ENCODE measurements at regions not wholly inside any gene's neighbourhood (a gene's known extent, or its start where the extent isn't known, plus 50 kb on each side); places are given as distances from the start of the nearest gene placed in this dataset.

- FAIRE-seq = no peak
- no peak for TF ChIP-seq TAF1 (IDR thresholded peaks at IDR 0.05; ENCODE audit: borderline replicate concordance, low read depth, low read length)
- TF ChIP-seq POLR2AphosphoS5 (IDR thresholded peaks at IDR 0.05; ENCODE audit: low read depth, low read length) = no peak
Measured at GRCh38 chr9:88740844-88741243, 205.9 kb downstream of the NXNL2 start.

DNA sequence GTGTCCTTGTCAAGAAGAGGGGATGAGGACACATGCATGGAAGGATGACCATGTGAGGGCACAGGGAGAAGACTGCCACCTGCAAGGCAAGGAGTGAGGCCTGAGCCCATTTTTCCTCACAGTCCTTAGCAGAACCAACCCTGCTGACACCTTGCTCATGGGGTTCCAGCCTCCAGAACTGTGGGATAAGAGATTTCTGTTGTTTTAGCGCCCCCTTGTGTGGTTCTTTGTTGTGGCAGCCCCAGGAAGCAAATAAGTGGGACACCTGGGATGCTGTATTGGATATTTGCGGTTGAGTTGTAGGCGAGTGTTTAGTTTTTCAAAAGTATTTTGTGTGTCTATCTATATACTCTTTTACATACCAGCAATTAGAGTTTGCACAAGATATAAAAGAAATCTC lies 206.4 kb downstream of the NXNL2 start:
- no peak for FAIRE-seq
- TF ChIP-seq POLR2AphosphoS5 (IDR thresholded peaks at IDR 0.05; ENCODE audit: low read depth, low read length) (no peak), TAF1 (IDR thresholded peaks at IDR 0.05; ENCODE audit: borderline replicate concordance, low read depth, low read length) (no peak), POLR2A (IDR thresholded peaks at IDR 0.05; ENCODE audit: low read depth, low read length) (no peak)
- DNase-seq (ENCODE audit: insufficient read length) = no peak

More at GRCh38 chr9:88740844-88741243, 205.9 kb downstream of the NXNL2 start:
- no peak for DNase-seq (ENCODE audit: insufficient read length)

DNA sequence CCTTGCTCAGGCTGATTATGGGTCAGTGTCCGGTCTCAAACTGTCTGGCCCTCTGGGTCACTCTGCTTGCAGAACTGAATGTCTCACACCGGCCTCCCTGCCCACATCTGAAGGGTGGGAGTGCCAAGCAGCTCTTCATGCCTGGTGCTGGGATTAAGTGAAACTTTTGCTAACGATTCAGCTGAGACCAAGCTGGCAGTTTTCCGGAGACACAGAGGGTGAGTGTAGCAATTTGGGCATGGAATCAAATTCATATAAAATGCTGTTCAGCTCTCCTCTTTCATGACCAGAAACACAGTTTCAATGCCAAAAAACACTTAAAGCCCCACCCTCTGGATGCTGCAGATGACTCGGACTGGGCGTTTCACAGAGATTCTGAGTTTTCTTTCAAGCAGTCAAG lies 207.5 kb downstream of the NXNL2 start:
- DNase-seq (ENCODE audit: insufficient read length) (no peak), FAIRE-seq (no peak)
- no peak for TF ChIP-seq POLR2AphosphoS5 (IDR thresholded peaks at IDR 0.05; ENCODE audit: low read depth, low read length)
- TF ChIP-seq TAF1 (IDR thresholded peaks at IDR 0.05; ENCODE audit: borderline replicate concordance, low read depth, low read length) = no peak
- no peak for TF ChIP-seq POLR2A (IDR thresholded peaks at IDR 0.05; ENCODE audit: low read depth, low read length)

DNA sequence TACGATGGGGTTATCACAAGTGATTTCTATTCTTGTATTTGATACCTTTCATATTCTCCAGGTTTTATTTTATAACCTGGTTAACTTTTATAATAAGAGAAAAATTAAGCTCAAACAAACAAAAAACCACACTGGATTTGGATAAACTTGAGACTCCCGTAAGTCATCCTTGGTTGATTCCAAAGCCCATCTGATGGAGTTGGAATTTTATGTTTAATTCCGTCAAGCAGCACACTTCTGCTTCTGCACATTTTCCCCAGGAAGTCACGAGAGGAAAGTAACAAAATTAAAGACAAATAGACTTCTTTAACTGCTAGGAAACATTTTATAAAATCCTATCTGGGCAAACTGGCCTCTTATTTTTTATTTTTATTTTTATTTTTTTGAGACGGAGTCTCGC lies 207.9 kb downstream of the NXNL2 start:
- DNase-seq (ENCODE audit: insufficient read length) (no peak), FAIRE-seq (no peak)
- TF ChIP-seq TAF1 (IDR thresholded peaks at IDR 0.05; ENCODE audit: borderline replicate concordance, low read depth, low read length) = no peak
- no peak for TF ChIP-seq POLR2AphosphoS5 (IDR thresholded peaks at IDR 0.05; ENCODE audit: low read depth, low read length)
- TF ChIP-seq POLR2A (IDR thresholded peaks at IDR 0.05; ENCODE audit: low read depth, low read length) = no peak

DNA sequence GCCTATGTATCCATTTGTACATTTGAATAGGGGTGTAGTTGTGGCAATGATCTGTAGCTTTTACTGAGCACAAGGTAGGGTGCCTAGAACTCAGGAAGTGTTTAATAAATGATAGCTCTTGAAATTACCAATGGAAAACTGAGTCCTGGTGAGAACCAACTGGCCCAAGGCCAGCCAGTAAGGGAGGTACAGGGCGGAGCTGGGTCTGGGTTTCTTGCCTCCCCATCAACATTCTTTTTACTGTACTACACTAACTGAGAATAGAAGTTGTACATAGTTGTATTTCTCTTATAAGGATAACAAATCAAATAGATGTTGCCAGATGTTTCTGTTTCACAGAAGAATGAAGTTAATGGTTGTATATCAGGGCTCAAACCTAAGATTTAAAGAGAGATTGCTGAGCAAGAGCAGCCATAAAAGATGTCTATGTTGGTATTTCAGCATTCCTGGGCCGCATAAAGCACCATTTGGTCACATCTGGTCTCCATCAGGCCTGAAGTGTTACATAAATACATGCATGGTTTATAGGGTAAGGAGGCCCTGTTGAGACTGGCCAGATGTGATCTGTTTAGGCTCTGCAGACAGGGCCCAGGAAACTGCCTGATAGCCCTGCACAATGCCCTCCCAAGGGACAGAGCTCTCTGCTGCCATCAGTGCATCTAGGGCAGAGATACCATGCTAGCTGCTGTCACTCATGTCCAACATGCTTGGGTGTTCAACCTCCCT lies 210.5 kb downstream of the NXNL2 start:
- no peak for DNase-seq (ENCODE audit: insufficient read length)
- FAIRE-seq = no peak
- TF ChIP-seq POLR2AphosphoS5 (IDR thresholded peaks at IDR 0.05; ENCODE audit: low read depth, low read length) (no peak), TAF1 (IDR thresholded peaks at IDR 0.05; ENCODE audit: borderline replicate concordance, low read depth, low read length) (no peak), POLR2A (IDR thresholded peaks at IDR 0.05; ENCODE audit: low read depth, low read length) (no peak)

- TF ChIP-seq POLR2AphosphoS5 (IDR thresholded peaks at IDR 0.05; ENCODE audit: low read depth, low read length) (no peak), TAF1 (IDR thresholded peaks at IDR 0.05; ENCODE audit: borderline replicate concordance, low read depth, low read length) (no peak)
- DNase-seq (ENCODE audit: insufficient read length) (no peak), FAIRE-seq (no peak)
Measured at GRCh38 chr9:88746029-88746742, 211.2 kb downstream of the NXNL2 start.

GRCh38 chr9:88746743-88747398 lies 211.9 kb downstream of the NXNL2 start:
- DNase-seq (ENCODE audit: insufficient read length) = no peak
- TF ChIP-seq POLR2A (IDR thresholded peaks at IDR 0.05; ENCODE audit: low read depth, low read length) = no peak
- FAIRE-seq = no peak

- FAIRE-seq = no peak
- DNase-seq (ENCODE audit: insufficient read length) = no peak
- TF ChIP-seq POLR2A (IDR thresholded peaks at IDR 0.05; ENCODE audit: low read depth, low read length) = no peak
- TF ChIP-seq POLR2AphosphoS5 (IDR thresholded peaks at IDR 0.05; ENCODE audit: low read depth, low read length) = no peak
- TF ChIP-seq TAF1 (IDR thresholded peaks at IDR 0.05; ENCODE audit: borderline replicate concordance, low read depth, low read length) = no peak
Measured at GRCh38 chr9:88747768-88748167, 212.8 kb downstream of the NXNL2 start.

GRCh38 chr9:88748566-88749261 lies 213.7 kb downstream of the NXNL2 start:
- FAIRE-seq (no peak), DNase-seq (ENCODE audit: insufficient read length) (no peak)
- TF ChIP-seq TAF1 (IDR thresholded peaks at IDR 0.05; ENCODE audit: borderline replicate concordance, low read depth, low read length) (no peak), POLR2AphosphoS5 (IDR thresholded peaks at IDR 0.05; ENCODE audit: low read depth, low read length) (no peak), POLR2A (IDR thresholded peaks at IDR 0.05; ENCODE audit: low read depth, low read length) (no peak)

GRCh38 chr9:88749420-88749819 lies 214.4 kb downstream of the NXNL2 start:
- no peak for FAIRE-seq
- DNase-seq (ENCODE audit: insufficient read length) = no peak
- TF ChIP-seq POLR2A (IDR thresholded peaks at IDR 0.05; ENCODE audit: low read depth, low read length) = no peak
- no peak for TF ChIP-seq POLR2AphosphoS5 (IDR thresholded peaks at IDR 0.05; ENCODE audit: low read depth, low read length)
- TF ChIP-seq TAF1 (IDR thresholded peaks at IDR 0.05; ENCODE audit: borderline replicate concordance, low read depth, low read length) = no peak

DNA sequence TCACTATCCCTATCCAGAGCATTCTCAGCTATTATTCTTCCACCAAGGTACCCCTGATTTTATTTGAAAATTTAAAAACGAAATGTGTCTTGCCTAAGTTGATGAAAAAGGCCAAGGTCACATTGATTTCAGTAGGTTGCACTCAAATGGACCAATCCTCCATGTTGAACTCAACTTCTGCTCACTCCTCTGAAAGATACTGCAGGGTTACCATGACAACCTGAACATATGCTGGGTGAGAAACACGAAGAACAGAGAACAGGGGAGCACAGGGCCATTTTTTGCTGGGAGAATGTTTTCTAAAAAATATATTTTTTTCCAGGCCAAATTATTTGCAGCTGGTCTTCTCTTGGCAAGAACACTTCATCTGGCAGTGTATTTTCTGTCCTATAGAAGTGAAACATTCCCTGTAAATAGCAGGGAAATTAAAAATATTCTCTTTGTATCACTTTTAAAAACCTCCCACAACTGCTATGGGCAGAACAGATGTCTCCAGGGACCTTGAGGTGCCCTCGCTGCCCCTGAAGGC lies 215.9 kb downstream of the NXNL2 start:
- FAIRE-seq = no peak
- no peak for DNase-seq (ENCODE audit: insufficient read length)
- TF ChIP-seq POLR2AphosphoS5 (IDR thresholded peaks at IDR 0.05; ENCODE audit: low read depth, low read length) = no peak
- TF ChIP-seq TAF1 (IDR thresholded peaks at IDR 0.05; ENCODE audit: borderline replicate concordance, low read depth, low read length) = no peak
- no peak for TF ChIP-seq POLR2A (IDR thresholded peaks at IDR 0.05; ENCODE audit: low read depth, low read length)
